ENCODE measurements at regions not wholly inside any gene's neighbourhood (a gene's known extent, or its start where the extent isn't known, plus 50 kb on each side); places are given as distances from the start of the nearest gene placed in this dataset.

DNA sequence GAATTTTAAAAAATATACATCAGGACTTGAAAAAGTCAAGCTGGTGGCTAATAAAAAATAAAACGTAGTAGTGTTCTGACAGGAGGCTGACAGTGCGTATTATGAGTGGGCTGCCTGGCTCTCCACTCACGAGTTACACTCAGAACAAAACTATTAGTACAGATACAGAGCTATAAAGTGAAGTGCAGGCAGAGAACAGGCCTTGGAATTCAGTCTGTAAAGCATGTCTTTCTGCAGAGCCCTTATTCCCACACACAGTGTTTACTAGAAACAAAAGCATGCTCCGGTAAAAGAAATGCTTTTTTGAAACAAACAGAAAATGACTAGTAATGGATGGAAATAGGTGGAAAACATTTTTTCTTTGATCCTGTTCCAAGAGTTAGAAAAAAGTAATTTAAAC is 334.7 kb downstream of the DIRAS2 start:
- TF ChIP-seq CTCF (IDR thresholded peaks at IDR 0.05; ENCODE audit: low read length) = no peak
- no peak for TF ChIP-seq EZH2phosphoT487 (IDR thresholded peaks at IDR 0.05; ENCODE audit: low read length)
- no peak for TF ChIP-seq EZH2 (optimal IDR thresholded peaks at IDR 0.05; ENCODE audit: low read depth, low read length)
